Right atrium auricular region (tissue), 2 donors: ENCODE measurements at regions not wholly inside any gene's neighbourhood (a gene's known extent, or its start where the extent isn't known, plus 50 kb on each side); places are given as distances from the start of the nearest gene placed in this dataset.

Experiments used
- DNase-seq: peaks from one replicate; pipeline ENCODE4 v3.0.0-alpha.2; 2019; ENCODE audit warnings: low spot score
- H3K27ac ChIP-seq, 2 donors: fragments of 200-600 bp; sonication (generic); 1 replicate in 1 of 2; 2 replicates in 1 of 2; pipeline ENCODE4 v1.5.1; 2016 to 2019
- H3K27me3 ChIP-seq, 2 donors: fragments of 200-600 bp; sonication (generic); one replicate each; pipeline versions ENCODE4 v1.5.1 to v1.6.0; 2017 to 2019
- H3K36me3 ChIP-seq: fragments of 200-600 bp; sonication (generic); one replicate; pipeline ENCODE4 v1.5.1; 2016
- H3K4me1 ChIP-seq, 2 donors: fragments of 200-600 bp; sonication (generic); one replicate each; pipeline versions ENCODE4 v1.5.1 to v1.6.0; 2017 to 2019
- H3K4me3 ChIP-seq, 2 donors: fragments of 200-600 bp; sonication (generic); 1 replicate in 1 of 2; 2 replicates in 1 of 2; pipeline ENCODE4 v1.5.1; 2017 to 2019; ENCODE audit warnings: mild to moderate bottlenecking in 1 of 2, moderate library complexity in 1 of 2
- H3K9me3 ChIP-seq, 2 donors: fragments of 200-600 bp; sonication (generic); one replicate each; pipeline ENCODE4 v1.5.1; 2019
- CTCF ChIP-seq, 2 donors: fragments of 200-600 bp; sonication (generic); IDR thresholded peaks; one replicate each; pipeline ENCODE4 v1.5.1; 2019; ENCODE audit warnings: antibody characterized with exemption in 2 of 2

GRCh38 chr2:204191574-204191973 lies 255.0 kb downstream of the ICOS start:
- no peak overlapping the region for H3K4me3 ChIP-seq
- H3K27ac ChIP-seq: no peak overlapping the region
- H3K9me3 ChIP-seq: no peaks in the 10 kb centered on the region
- H3K27me3 ChIP-seq: no peaks in the 10 kb centered on the region
- H3K36me3 ChIP-seq: no peaks in the 10 kb centered on the region
- no peaks in the 10 kb centered on the region for H3K4me1 ChIP-seq
- TF ChIP-seq CTCF (IDR thresholded peaks at IDR 0.05): no peak
- DNase-seq: no peak

GRCh38 chr2:204195498-204195897 lies 258.9 kb downstream of the ICOS start:
- Histone ChIP-seq H3K4me3 (no peak overlapping the region), H3K36me3 (no peaks in the 10 kb centered on the region), H3K9me3 (no peaks in the 10 kb centered on the region), H3K27me3 (no peaks in the 10 kb centered on the region), H3K27ac (no peak overlapping the region), H3K4me1 (no peaks in the 10 kb centered on the region)
- TF ChIP-seq CTCF (IDR thresholded peaks at IDR 0.05): no peak
- no peak for DNase-seq

- no peak for DNase-seq
- no peaks in the 10 kb centered on the region for H3K27me3 ChIP-seq
Measured at GRCh38 chr2:204197336-204198005, 260.9 kb downstream of the ICOS start.

GRCh38 chr2:204199357-204199756 lies 262.8 kb downstream of the ICOS start:
- Histone ChIP-seq H3K9me3 (no peaks in the 10 kb centered on the region), H3K4me3 (no peak overlapping the region), H3K27me3 (no peaks in the 10 kb centered on the region), H3K27ac (no peak overlapping the region), H3K4me1 (no peaks in the 10 kb centered on the region), H3K36me3 (no peaks in the 10 kb centered on the region)
- no peak for DNase-seq
- TF ChIP-seq CTCF (IDR thresholded peaks at IDR 0.05): no peak

More at GRCh38 chr2:204197336-204198005, 260.9 kb downstream of the ICOS start:
- no peaks in the 10 kb centered on the region for H3K9me3 ChIP-seq
- H3K4me1 ChIP-seq: no peaks in the 10 kb centered on the region
- no peak overlapping the region for H3K4me3 ChIP-seq
- no peaks in the 10 kb centered on the region for H3K36me3 ChIP-seq
- TF ChIP-seq CTCF (IDR thresholded peaks at IDR 0.05): no peak
- no peak overlapping the region for H3K27ac ChIP-seq

GRCh38 chr2:204201507-204201906 lies 264.9 kb downstream of the ICOS start:
- H3K27ac ChIP-seq: no peak overlapping the region
- no peaks in the 10 kb centered on the region for H3K36me3 ChIP-seq
- H3K27me3 ChIP-seq: no peaks in the 10 kb centered on the region
- no peak overlapping the region for H3K4me3 ChIP-seq
- no peak for TF ChIP-seq CTCF (IDR thresholded peaks at IDR 0.05)
- no peaks in the 10 kb centered on the region for H3K4me1 ChIP-seq
- no peak for DNase-seq
- H3K9me3 ChIP-seq: no peaks in the 10 kb centered on the region

GRCh38 chr2:204202253-204202652 lies 265.7 kb downstream of the ICOS start:
- no peak for TF ChIP-seq CTCF (IDR thresholded peaks at IDR 0.05)

More at GRCh38 chr2:204202253-204202652, 265.7 kb downstream of the ICOS start:
- H3K27ac ChIP-seq: no peak overlapping the region
- H3K4me1 ChIP-seq: no peaks in the 10 kb centered on the region
- H3K36me3 ChIP-seq: no peaks in the 10 kb centered on the region
- no peaks in the 10 kb centered on the region for H3K27me3 ChIP-seq
- H3K4me3 ChIP-seq: no peak overlapping the region
- DNase-seq: no peak
- H3K9me3 ChIP-seq: no peaks in the 10 kb centered on the region
